DMS79 treated with DMSO at 0.1 percent for 48 hours (cell line): ENCODE measurements at regions not wholly inside any gene's neighbourhood (a gene's known extent, or its start where the extent isn't known, plus 50 kb on each side); places are given as distances from the start of the nearest gene placed in this dataset.
"Not testable (repeated sequence)": the region's sequence is repeated elsewhere in the genome, so short reads cannot be mapped to it uniquely, and the experiment has no call there.

Experiments used
- DNase-seq: peaks from one replicate; lab custom pipeline; 2025; lab: John Stamatoyannopoulos, UW

DNA sequence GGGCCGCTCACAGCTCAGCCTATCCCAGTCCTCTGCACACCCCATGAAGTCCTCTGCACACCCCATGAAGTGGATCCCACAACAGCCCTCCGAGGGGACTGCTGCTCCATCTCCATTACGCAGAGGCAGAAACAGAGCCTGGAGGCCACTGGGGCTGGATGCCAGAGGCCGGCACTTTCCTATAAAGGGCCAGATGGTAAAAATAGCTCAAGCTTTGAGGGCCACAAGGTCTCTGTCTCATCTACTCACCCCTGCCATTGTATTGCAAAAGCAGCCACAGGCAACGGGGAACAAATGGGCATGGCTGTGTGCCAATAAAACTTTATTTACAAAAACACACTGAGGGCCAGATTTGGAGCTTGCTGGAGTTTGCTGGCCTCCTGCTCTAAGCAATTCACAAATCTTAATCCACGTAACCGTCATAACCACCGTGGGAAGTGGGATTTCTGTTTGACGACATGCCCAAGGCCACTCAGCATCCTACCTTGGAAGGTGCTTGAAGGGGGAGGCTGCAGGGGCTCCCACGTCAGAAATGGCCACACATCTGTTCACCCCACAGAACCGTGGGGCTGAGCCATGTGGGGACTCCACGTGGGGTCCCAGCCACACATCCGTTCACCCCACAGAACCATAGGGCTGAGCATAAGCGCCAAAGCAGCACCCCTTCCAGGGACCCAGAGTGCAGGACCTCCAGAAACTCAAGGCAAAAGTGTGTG is 92.0 kb downstream of the NCOR2 start:
- no peak for DNase-seq

DNA sequence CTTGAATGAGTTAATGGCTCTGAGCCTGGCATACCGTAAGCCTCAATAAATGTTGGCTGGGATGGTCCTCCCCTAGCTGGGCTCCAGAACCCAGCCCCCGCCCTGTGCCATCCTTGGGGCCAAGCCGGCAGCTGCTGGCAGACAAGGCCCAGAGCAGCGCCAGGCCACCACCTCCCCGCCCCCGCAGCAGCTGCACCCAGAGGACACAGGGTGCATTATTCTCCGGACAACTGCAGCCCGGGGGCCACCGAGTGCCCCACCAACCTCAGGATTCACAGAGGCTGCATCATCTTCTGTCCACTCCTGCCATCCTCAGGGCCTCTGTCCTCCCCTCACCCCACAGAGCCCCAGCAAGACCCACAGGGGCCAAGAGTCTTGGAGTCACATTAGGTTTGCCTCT is 92.7 kb downstream of the NCOR2 start:
- DNase-seq: no peak

DNA sequence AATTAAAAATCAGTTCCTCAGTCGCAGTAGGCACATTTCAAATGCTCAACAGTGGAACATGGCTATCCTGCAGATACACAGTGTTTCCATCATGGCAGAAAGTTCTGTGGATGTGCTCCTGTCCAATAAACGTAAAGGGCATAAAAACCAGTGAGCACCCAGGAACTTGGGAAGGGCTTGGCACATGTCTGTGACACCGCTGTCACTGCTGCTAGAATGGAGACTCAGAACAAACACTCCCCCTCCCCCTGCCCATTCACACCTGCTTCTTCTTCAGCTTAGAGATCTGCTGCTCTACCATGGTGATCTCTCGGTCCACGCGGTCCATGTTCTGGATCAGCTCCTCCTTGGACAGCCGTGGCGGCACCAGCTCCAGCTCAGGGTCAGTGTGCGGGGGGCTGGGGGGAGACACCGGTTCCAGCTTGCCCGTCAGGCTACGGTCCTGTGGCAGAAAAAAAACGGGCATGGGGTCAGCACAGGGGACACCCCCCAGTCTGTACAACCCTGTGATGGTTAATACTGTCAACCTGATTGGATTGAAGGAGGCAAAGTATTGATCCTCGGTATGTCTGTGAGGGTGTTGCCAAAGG is 94.6 kb downstream of the NCOR2 start:
- DNase-seq: no peak

DNA sequence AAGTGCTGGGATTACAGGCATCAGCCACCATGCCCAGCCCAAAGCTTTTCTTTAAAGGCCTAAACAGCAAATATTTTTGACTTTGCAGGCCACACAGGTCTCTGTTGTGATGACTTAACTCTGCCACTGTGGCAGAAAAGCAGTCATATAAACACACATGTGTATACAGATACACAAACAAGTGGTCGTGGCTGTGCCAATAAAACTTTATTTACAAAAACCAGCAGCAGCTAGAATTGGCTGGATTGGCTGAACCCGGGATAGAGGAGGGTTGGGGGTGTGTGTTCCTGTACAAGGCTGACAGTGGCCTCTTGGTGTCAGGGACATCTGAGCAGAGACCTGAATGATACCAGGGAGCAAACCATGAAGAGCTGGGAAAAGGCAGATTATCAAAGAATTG is 95.6 kb downstream of the NCOR2 start:
- DNase-seq: no peak

DNA sequence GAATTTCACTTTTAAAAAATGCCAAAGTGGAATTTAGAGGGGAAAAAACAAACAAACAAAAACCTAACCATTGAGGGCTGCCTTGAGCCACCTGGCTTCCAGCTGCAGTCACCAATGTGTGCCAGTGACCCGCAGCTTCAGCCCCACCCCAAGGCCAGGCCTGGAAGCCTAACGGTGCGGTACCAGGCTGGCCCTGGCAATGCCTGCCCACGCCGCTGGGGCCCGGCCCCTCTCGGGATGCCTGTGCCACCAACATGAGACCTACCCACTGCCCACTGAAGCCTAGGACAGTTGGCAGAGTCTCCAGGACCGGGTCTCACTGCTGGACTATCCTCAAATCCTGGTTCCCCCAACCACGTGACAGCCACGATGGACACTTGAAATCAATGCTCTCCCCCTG is 96.6 kb downstream of the NCOR2 start:
- DNase-seq: no peak

DNA sequence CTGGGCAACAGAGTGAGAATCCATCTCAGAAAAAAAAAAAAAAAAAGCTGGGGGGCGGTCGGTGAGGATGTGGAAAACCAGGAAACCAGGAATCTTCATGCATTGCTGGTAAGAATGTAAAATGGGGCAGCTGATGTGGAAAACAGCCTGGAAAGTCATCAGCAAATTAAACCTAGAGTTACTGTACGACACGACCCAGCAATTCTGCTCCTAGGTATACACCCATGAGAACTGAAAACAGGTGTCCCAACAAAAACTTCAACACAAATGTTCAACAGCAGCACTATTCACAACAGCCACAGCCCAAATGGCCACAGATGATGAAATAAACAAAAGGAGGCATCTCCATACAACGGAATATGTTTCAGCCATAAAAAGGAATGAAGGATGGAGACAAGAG is 97.3 kb downstream of the NCOR2 start:
- no peak for DNase-seq

DNA sequence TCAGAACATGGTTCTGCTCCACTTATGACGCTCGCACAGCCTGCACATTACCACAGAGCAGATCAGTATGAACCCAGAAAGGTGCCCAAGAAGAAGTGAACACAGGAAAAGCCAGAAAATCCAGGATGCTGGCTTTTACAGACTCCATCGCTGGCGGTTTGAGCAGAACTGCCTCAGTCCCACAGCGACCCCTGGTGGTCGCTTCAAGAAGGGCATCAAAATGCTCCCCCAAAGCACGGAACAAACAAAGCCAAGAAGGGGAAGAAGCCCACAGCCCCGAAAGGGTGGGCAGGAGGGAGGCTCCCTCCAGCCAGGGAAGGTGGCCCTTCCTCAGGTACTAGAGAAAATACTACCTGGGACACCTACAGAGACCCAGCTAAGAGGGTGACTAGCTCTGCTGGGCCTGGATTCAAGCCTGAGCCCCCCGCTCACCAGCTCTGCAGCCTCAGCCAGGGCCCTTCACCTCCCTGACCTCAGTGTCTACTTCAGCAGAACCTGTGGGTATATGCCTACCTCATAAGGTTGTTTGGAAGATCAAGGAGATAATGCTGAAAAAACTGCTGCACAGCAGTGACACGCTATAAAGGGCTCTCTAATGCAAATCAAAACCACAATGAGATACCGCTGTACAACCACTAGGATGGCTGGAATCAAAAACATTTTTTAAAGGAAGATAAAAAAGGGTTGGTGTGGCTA is 98.1 kb downstream of the NCOR2 start:
- DNase-seq: no peak

DNA sequence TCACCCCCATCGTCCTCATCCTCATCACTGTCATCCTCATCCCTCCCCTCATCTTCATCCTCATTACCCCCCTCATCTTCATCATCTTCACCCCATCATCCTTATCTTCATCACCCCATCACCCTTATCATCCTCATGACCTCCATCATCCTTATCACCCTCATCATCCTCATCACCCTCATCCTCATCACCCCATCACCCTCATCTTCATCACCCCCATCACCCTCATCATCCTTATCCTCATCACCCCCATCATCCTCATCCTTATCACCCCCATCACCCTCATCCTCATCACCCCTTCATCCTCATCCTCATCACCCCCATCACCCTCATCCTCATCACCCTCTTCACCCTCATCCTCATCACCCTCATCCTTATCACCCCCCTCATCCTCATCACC is 99.9 kb downstream of the NCOR2 start:
- not testable (repeated sequence) for DNase-seq

DNA sequence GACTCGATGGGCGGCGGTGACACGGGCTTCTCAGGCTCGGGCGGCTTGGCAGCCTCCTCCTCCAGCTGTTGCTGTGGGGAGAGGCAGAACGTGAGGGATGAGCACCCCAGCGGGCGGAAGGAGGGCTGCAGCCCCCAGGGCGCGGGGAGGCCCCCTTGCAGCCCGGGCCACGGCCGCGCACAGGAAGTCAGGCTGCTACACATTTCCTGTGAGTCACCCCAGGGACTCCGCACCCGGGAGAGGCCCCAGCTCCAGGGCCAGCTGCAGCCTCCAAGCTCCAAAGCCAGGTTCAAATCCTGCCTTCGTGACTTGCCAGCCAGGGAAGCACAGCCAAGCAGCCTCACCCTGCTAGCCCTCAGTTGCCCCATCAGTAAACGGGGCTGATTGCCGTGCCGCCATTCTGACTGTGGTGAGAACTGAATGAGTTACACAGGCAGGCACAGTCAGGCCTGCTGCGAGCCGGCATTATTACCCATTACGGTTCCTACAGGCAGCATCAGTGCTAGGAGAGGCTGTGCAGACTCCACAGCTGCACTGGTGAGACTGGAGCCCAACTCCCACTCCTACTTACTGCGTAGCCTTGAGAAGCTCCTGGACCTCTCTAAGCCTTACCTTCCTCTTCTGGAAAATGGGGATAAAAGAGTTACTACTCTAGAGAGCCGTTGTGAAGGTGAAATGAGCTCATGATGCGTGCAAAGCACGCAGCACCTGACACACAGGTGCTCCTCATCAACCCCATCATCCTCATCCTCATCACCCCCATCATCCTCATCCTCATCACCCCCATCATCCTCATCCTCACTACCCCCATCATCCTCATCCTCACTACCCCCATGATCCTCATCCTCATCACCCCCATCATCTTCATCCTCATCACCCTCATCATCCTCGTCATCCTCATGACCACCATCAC is 100.9 kb downstream of the NCOR2 start:
- no peak for DNase-seq

DNA sequence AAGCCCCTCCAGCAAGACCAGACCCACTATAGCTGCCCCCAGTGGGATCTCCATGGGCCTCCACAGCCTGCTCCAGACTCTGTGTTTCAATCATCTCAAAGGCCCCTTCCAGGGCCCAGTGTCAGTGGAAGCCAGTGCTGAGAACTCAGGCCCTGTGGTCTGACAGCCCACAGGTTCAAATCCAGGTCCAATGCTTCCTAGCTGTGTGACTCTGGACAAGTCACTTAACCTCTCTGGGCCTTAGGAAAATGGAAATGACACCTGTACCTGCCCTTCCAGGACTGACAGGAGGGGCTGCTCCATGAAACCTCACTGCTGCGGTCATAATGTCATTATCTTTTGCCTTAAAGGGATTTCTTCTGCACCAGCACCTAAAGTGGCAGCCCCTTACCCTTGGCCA is 101.9 kb downstream of the NCOR2 start:
- no peak for DNase-seq

DNA sequence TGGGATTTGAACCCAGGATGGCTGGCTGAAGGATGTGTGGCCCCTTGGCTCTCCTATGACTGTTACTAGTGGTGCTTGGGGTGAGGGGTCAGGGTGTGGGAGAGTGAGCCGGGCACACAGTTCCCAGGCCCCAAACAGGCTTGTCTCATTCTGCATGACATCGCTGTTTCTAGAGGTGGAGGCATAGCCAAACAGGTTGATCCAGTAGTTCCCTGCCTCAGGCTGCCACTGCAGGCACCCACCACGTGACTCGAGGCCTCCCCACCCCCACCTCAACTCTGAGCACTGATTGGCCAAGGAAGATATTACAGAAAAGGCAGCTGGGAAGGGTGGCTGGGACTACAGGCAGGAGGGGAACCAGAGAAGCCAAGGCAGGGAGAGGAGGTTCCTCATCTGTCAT is 102.6 kb downstream of the NCOR2 start:
- DNase-seq: no peak

DNA sequence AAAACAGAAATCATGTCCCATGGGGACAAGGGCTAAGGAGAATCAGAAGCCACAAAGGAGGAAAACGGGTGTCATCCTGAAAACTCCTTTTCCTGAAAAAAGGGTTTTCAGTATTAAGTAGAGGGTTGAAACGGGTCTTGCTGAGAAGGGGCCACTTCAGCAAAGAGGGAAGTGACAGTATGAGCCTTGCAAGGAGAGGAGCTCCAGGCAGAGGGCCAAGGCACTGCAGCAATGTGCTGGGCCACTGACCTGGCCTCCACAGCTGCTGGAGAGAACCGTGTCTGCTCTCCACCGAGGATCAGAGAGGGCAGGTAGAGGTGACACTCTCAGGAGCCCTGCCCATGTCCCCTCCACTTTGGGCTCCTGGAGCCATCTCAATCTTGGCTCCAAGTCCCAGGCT is 103.3 kb downstream of the NCOR2 start:
- peak; percentile 4 for DNase-seq

DNA sequence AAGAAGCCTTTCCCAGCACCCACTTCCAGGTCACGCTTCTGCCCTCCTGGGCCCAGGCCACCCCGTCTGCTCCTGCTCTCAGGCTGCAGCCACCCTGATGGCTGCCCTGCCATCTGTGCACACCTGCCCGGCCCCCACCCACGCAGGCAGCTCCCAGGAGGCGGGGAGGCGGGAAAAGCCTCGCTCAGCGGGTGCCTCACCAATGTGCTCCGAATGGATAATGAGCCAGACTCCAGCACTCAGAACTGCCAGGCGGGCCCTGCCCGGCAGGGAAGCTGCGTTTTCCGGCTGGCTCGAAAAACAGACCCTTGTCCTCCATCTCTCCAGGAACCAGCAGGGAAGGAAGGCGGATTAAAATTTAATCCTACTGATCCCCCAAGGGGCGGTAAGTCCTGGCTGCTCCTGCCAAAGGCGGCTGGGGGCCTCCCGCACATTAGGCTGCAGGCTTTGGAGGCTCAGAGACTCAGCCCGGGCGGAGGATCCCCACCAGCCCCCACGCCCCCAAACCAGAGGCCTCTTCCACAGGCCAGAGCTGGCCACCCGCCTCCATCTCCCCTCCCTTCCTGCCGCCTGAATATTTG is 104.0 kb downstream of the NCOR2 start:
- peak; percentile 7 for DNase-seq

DNA sequence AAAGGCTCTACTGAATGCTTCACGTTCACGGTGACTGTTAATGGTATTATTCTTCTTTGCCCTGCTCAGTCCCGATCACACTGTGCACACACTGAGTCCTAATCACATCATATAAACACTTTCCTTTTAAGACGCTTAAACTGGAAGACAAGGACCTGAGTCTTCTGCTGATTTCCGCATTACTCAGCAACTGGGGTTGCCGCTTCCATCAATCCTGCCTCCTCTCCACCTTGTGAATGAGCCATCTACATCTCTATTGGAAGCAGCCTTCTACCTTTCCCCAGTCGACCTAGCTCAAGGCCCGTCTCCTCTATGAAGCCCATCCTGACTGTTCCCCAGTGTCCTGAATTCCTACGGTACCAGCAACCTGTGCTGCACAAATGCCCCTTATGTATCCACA is 104.7 kb downstream of the NCOR2 start:
- no peak for DNase-seq

DNA sequence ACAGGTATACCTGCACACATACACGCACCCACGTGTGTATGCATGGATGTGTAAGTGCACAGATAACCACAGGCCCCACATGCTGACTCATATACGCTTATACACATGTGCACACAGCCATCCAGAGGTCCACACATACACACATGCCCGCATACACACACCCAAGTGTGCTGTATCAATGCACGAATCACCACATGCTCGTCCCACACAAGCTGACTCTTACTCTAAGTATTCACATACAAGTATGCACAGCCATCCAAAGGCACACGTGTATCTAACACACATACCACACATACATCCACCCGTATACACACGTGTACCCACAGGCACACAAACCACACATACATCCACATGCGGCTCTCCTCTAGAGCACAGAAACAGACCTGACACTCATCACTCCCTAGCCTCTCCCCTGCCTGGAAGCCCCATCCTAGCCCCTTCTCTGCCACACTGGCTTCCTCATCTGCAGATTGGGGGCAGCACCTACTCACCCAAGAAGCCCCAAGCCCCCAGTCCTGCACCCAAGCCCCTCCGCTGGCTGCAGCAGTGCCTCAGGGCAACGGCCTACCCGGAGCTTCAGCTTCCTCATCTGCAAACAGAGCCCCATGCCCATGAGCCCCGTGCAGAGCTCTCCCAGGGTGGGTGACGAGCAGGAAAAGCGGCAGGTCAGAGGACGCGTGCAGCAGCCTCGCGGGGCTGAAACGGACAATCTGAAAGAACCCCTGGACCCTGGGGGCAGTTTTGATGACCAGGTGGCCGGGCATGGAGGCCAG is 105.4 kb downstream of the NCOR2 start:
- no peak for DNase-seq

DNA sequence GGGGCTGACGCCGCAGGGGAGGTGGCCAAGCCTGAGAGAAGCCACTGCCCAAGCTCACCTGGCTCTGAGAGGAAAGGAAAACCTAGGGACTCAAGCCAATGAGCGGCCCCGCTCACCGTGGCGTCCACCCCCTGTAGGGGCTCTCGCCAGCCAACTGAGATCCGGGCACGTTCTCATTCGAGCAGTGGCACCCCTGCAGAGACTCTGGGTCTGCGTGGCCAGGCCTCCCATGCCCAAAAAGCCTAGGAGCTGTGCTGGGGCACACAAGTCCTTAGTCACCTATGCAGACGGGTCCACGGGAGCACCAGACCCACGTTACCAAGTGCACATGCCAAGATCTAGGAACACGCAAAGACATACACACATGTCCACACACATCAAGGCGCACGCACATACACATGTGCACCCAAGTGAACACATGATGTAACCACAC is 106.2 kb downstream of the NCOR2 start:
- DNase-seq: no peak

DNA sequence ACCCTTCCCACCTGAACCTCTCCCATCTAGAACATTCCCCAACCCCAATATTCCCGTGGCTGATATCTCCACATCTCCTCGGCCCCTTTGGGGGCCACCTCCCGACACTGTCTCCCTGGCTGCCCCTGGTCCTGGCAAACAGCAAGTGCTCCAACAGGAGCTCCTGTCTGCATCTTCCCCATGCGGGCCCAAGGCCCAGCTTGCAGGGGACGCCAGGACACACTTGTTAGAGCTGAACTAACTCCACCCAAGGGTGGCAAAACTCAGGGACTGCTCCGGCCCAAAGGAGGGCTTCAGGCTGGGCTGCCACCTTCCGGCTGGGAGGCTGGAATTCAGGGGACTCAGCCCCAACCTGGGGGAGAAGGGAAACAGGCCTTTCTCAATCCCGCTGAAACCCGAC is 106.6 kb downstream of the NCOR2 start:
- no peak for DNase-seq

DNA sequence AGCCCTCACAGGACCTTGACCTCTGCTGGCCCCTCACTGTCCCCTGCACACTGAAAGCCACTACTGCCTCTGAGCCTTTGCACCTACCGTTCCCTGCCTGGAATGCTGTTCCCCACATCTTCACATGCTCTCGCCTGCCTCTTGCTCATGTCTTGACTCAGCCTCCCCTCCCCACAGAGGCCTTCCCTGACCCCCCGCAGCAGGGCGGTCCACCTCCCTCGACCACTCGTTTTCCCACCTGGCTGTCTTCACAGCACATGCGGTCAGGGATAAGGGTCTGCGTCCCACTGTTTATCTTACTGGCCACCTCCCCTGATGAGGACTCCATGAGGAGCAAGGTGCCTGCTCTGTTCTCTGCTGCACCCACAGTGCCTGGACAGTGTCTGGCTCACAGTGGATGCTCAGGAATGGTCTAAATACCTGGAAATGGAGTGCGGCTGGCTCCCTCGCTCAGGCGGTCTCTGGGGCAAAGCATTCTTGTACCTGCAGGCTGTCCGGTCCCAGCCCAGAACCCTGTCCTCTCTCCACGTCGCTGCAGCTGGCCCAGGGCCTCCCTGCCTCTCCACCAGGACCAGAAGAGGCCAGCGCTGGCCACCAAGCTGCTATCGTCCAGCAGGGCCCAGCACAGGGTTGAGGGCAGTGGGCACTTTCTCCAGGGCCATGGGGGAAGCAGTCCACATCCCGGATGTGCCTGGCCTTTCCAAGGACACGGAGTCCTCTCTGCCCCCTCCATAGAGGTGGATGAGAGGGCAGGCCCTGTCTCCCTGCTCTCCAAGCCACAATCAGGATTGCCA is 107.4 kb downstream of the NCOR2 start:
- no peak for DNase-seq

DNA sequence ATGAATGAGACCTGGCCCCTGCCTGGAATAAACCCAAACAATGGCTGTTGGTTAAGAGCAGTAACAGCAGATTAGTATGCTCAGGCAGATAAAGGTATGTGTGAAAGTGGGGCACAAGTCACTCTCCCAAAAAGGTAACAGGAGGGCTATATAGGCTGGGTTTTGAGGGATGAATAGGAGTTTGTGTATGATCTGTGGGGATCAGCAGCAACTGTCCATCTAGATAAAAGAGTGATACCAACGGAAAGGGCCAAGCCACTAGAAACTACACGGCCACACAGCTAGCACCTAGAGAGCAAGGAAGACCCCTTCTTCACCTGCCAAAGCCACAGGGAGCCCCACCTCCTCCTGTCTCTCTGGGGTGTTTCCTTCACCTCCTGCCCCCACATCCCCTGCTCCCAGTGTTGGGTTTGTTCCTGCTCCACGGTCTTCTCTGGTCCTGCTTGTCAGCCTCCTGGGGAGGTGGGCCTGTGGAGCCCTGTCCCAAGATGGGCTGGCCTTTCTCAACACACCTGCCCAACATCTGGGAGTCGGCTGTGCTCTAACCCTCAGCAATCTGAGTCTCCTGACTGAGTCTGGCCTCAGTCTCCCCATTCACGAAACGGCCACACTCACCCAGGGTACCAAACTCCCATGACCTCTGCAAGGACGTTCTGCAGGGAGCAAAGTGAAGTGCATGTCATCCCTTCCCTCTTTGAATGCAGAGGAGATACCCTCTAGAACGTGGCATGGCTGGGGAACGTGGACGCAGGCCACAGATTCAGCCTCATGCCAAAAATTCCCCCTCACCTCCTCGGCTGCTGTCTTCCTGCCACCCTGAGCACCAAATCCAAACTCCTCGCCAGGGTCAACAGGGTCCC is 108.2 kb downstream of the NCOR2 start:
- DNase-seq: no peak
